ENCODE measurements at regions not wholly inside any gene's neighbourhood (a gene's known extent, or its start where the extent isn't known, plus 50 kb on each side); places are given as distances from the start of the nearest gene placed in this dataset.
"Not testable (repeated sequence)": the region's sequence is repeated elsewhere in the genome, so short reads cannot be mapped to it uniquely, and the experiment has no call there.

GRCh38 chr2:166727095-166727494 is 161.2 kb upstream of the XIRP2 start:
- DNase-seq, result no peak

DNA sequence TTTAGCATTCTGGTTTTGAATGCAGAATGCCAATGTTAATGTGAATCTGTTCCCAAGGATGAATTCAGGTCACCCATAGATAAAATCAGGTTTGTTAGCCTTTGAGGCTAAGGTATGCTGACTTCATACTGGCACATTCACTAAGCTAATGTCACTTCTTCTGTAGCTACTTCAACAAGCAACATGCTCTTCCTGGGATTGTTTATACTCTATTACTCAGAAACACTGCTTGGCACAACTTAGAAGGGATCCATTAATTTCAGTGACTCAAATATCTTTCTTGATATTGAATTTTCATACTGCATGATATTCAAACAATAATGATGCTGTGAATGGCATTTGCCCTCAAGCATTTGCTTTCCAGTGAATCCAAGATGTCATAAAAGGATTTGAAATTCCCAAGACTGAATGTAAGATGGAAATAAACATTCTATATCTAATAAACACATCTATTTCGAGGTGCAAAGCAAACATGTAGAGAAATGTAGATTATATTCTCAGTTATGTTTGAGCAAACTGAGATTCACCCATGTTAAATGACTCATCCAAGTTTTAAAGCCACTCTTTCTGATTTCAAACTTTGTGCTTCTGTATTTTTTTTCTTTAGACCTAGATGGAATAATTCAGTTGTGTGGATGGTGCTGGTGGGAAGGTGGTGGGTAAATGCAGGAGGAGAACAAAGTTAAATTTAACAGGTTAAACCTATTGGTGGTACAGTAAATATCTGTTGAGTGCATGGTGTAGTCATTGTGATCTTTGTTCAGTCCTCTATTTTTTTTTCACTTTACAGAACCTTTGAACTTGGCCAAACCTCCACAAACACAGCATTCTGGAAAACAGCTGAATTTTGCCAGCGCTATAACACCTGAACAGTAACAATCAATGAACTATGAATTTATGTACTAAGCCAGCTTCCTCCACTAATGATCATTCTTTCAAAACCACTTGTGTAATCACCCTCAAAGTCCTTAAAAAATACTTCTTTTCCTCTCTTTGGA is 162.1 kb upstream of the XIRP2 start:
- DNase-seq, result no peak

DNA sequence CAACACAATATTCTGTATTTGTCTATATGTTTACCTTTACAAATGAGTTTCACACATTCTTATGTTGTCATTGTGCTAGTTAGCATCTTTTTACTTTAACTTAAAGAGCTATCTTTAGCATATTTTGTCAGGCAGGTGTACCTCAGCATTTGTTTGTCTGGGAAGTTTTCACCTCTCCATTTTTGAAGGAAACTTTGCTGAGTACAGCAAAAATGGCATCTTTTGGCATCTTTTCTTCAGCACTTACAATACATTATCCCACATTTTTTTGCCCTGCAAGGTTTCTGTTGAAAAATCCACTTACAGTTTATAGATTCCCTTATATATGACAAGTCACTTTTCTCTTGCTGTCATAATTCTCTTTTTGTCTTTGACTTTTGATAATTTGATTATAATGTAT is 171.3 kb upstream of the XIRP2 start:
- DNase-seq, result no peak

DNA sequence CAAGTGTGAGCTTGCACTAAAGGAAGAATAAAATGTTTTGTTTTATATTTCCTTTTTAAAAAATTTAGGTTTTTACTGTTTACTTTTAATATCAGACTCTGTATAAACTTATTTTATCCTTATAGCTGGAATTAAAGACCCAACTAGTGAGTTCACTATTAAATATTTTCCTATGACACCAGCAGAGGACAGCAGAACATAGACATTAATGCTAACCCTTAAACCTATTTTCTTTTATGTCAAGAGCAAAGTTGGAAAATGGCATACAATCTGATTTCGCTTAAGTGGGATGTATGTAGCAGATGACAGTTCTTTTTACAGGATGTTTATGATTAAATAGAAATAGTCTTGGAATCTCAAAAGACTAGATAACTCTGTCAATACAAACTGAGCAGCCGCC is 188.2 kb upstream of the XIRP2 start:
- peak; percentile 15 for DNase-seq

- no peak for DNase-seq
These were observed 193.1 kb upstream of the XIRP2 start for GRCh38 chr2:166695154-166695553.

DNA sequence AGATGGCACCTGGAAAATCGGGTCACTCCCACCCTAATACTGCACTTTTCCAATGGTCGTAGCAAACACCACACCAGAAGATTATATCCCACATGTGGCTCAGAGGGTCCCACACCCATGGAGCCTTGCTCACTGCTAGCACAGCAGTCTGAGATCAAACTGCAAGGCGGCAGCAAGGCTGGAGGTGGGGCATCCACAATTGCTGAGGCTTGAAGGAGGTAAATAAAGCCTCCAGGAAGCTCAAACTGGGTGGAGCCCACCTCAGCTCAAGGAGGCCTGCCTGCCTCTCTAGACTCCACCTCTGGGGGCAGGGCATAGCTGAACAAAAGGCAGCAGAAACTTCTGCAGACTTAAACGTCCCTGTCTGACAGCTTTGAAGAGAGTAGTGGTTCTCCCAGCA is 192.0 kb upstream of the SCN7A start:
- not testable (repeated sequence) for DNase-seq

DNA sequence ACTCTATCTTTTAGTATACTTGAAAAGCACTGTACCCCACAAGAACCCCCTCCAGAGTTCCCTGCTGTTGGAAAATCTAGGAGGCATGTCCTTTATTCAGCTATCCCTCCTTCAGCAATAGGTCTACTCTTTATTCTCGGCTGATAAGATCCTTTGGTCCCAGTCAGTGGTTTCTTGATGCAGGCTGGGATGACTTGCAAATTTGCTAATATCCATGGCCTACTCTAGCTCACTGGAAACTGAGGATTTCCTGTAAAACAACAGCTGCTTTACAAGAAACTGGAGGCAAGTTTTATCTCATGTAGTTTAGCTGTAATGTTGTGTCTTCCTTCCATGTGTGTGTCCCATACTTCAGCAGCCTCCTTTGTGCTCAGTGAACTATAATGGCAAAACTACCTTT is 183.9 kb upstream of the SCN7A start:
- DNase-seq, result no peak

- no peak for DNase-seq
These were observed 182.7 kb upstream of the SCN7A start for GRCh38 chr2:166676716-166677115.

GRCh38 chr2:166675553-166675952 is 181.5 kb upstream of the SCN7A start:
- no peak for DNase-seq

DNA sequence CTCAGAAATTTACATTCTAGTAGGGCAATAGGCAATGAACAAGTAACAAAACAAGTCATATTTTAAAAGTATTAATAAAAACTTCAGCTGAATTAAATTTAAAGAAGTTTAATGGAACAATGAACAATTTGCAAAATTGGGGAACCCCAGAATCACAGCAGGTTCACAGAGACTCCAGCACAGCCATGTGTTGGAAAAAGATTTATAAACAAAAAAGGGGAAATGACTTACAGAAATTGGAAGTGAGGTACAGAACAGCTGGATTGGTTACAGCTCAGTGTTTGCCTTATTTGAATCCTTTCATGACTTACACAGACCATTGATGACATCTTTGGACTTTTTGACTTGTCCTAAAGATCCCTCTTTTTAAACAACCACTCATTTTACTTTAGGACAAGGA is 179.9 kb upstream of the SCN7A start:
- no peak for DNase-seq

- DNase-seq, result no peak
These were observed 177.8 kb upstream of the SCN7A start for GRCh38 chr2:166671801-166672200.

GRCh38 chr2:166671235-166671634 is 177.2 kb upstream of the SCN7A start:
- no peak for DNase-seq

DNA sequence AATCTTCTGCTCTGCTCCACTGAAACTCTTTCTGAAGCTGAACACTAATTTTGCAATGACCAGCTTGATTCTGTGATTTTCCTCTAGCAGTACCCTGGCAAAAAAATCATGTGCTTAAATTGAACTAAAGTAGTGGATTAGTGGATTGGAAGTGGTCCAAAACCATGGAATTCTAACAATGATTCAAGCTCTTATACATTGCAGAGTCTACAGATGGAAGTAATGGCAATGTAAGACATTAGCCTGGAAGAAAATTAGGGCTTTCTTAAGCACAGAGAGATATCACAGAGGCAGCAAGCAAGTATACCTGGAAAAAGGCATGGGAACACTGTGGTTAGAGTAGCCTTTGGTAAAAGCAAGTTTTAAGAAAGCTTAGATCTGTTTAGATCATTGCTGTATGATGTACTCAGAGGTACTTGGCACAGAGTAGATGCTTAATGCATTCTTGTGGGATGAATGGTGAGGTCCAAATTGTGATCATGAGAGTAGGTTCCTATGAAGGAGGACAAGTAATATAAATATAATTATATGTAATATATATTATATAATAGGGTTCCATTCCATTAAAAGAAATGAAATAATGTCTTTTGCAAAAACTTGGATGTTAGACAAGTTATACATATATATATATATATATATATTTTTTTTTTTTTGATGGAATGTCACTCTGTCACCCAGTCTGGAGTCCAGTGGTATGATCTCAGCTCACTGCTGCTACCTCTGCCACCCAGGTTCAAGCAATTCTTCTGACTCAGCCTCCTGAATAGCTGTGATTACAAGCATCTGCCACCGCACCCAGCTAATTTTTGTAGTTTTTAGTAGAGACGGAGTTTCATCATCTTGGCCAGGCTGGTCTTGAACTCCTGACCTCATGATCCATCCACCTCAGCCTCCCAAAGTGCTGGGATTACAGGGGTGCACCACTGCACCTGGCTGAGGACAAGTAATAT is 172.2 kb upstream of the SCN7A start:
- DNase-seq, result no peak

DNA sequence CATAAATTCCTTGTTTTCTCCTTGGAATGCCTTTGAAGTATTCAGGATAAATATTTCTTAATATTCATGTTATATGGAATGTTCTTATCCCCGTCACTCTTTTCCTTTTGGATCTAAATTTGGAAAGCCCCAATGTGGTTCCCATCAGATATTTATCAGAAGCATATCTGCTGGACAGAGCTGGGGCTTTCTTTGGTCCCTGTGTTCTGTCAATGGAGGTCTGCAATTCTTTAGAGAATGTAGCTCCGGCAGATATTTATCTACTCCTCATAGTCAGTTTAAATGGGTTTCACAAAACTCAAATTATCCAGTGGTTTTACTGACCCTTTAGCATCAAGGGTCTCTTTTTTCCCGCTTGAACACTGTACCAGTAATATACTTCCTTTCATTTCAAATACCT is 167.8 kb upstream of the SCN7A start:
- no peak for DNase-seq

- no peak for DNase-seq
These were observed 167.3 kb upstream of the SCN7A start for GRCh38 chr2:166661391-166661790.

DNA sequence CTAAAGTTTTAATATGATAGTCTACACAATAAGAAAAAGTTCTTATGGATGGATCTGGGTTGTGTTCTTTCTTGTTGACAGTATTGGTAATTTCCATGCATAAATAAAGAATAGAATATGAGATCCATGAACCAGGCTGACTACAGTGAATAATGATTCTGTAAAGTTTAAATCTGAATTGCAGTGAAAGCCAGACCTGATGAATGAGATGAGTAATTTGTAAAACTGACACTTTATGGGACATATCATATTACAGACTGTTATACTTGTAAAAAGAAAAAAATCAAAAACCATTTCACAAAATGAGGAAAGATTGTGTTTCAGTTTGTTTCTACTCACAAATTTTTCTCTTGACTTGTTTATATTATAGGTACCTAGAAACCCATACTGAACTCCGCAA is 164.9 kb upstream of the SCN7A start:
- no peak for DNase-seq

GRCh38 chr2:166653185-166653813 is 159.2 kb upstream of the SCN7A start:
- DNase-seq, result no peak

DNA sequence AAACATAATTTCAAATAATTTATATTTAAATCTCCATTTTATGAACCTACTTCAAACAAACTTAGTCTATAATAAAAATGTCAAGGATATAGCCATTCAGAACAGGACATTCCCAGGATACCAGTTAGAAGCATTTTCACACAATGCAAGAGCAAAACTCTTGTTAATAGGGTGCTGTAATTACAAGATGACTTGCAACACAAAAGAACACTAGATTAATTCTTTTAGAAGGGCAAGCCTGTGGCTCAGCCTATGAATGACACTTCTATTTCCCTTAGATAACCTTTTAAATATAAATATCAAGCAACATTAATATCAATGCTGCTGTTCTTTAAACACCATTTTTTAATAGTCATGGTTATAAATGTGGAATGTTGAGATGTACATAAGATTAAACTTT is 157.9 kb upstream of the SCN7A start:
- no peak for DNase-seq

- DNase-seq, result no peak
These were observed 157.1 kb upstream of the SCN7A start for GRCh38 chr2:166651080-166651675.

- DNase-seq, result no peak
These were observed 153.9 kb upstream of the SCN7A start for GRCh38 chr2:166647935-166648334.

- DNase-seq, result no peak
These were observed 149.9 kb upstream of the SCN7A start for GRCh38 chr2:166643980-166644379.

GRCh38 chr2:166641516-166641915 is 147.5 kb upstream of the SCN7A start:
- not testable (repeated sequence) for DNase-seq

All from hindlimb muscle (tissue), 1 donor.